ENCODE measurements at regions not wholly inside any gene's neighbourhood (a gene's known extent, or its start where the extent isn't known, plus 50 kb on each side); places are given as distances from the start of the nearest gene placed in this dataset.
"Not testable (repeated sequence)": the region's sequence is repeated elsewhere in the genome, so short reads cannot be mapped to it uniquely, and the experiment has no call there.

- Histone ChIP-seq H3K27ac (ENCODE audit: poor library complexity, severe bottlenecking) (no peak overlapping the region), H3K36me3 (ENCODE audit: low read depth) (no peaks in the 10 kb centered on the region), H3K4me3 (ENCODE audit: severe bottlenecking) (no peak overlapping the region), H3K27me3 (ENCODE audit: insufficient read depth, poor library complexity, severe bottlenecking) (no peaks in the 10 kb centered on the region), H3K4me1 (ENCODE audit: insufficient read depth, poor library complexity, severe bottlenecking) (no peaks in the 10 kb centered on the region), H3K9me3 (ENCODE audit: severe bottlenecking) (no peaks in the 10 kb centered on the region)
- peak; percentile 48 for DNase-seq (ENCODE audit: low spot score)
- ATAC-seq (ENCODE audit: low read depth), result no peak
- no peak for TF ChIP-seq CTCF (IDR thresholded peaks at IDR 0.05; ENCODE audit: poor library complexity, severe bottlenecking)
Measured at GRCh38 chr10:42992156-42992956, 84.5 kb upstream of the RET start.

GRCh38 chr10:42992957-42993390 lies 83.9 kb upstream of the RET start:
- Histone ChIP-seq H3K36me3 (ENCODE audit: low read depth) (no peaks in the 10 kb centered on the region), H3K27me3 (ENCODE audit: insufficient read depth, poor library complexity, severe bottlenecking) (no peaks in the 10 kb centered on the region), H3K9me3 (ENCODE audit: severe bottlenecking) (no peaks in the 10 kb centered on the region), H3K4me3 (ENCODE audit: severe bottlenecking) (no peak overlapping the region), H3K27ac (ENCODE audit: poor library complexity, severe bottlenecking) (no peak overlapping the region), H3K4me1 (ENCODE audit: insufficient read depth, poor library complexity, severe bottlenecking) (no peaks in the 10 kb centered on the region)
- no peak for TF ChIP-seq CTCF (IDR thresholded peaks at IDR 0.05; ENCODE audit: poor library complexity, severe bottlenecking)
- DNase-seq (ENCODE audit: low spot score) (no peak), ATAC-seq (ENCODE audit: low read depth) (no peak)

GRCh38 chr10:42994909-42995308 lies 82.0 kb upstream of the RET start:
- H3K36me3 ChIP-seq (ENCODE audit: low read depth); DNase-seq (ENCODE audit: low spot score); H3K4me1 ChIP-seq (ENCODE audit: insufficient read depth, poor library complexity, severe bottlenecking); H3K9me3 ChIP-seq (ENCODE audit: severe bottlenecking); ATAC-seq (ENCODE audit: low read depth); H3K27ac ChIP-seq (ENCODE audit: poor library complexity, severe bottlenecking); H3K4me3 ChIP-seq (ENCODE audit: severe bottlenecking); H3K27me3 ChIP-seq (ENCODE audit: insufficient read depth, poor library complexity, severe bottlenecking): not testable (repeated sequence)

- TF ChIP-seq CTCF (IDR thresholded peaks at IDR 0.05; ENCODE audit: poor library complexity, severe bottlenecking), result no peak
- H3K9me3 ChIP-seq (ENCODE audit: severe bottlenecking), result no peaks in the 10 kb centered on the region
- DNase-seq (ENCODE audit: low spot score), result no peak
- no peaks in the 10 kb centered on the region for H3K27me3 ChIP-seq (ENCODE audit: insufficient read depth, poor library complexity, severe bottlenecking)
- H3K27ac ChIP-seq (ENCODE audit: poor library complexity, severe bottlenecking), result no peak overlapping the region
- H3K36me3 ChIP-seq (ENCODE audit: low read depth), result no peaks in the 10 kb centered on the region
- no peaks in the 10 kb centered on the region for H3K4me1 ChIP-seq (ENCODE audit: insufficient read depth, poor library complexity, severe bottlenecking)
- H3K4me3 ChIP-seq (ENCODE audit: severe bottlenecking), result no peak overlapping the region
- ATAC-seq (ENCODE audit: low read depth), result no peak
Measured at GRCh38 chr10:42995537-42995936, 81.3 kb upstream of the RET start.

GRCh38 chr10:42996588-42996987 lies 80.3 kb upstream of the RET start:
- no peak for DNase-seq (ENCODE audit: low spot score)
- Histone ChIP-seq H3K4me1 (ENCODE audit: insufficient read depth, poor library complexity, severe bottlenecking) (no peaks in the 10 kb centered on the region), H3K9me3 (ENCODE audit: severe bottlenecking) (no peaks in the 10 kb centered on the region), H3K27me3 (ENCODE audit: insufficient read depth, poor library complexity, severe bottlenecking) (no peaks in the 10 kb centered on the region), H3K4me3 (ENCODE audit: severe bottlenecking) (no peak overlapping the region), H3K27ac (ENCODE audit: poor library complexity, severe bottlenecking) (no peak overlapping the region), H3K36me3 (ENCODE audit: low read depth) (no peaks in the 10 kb centered on the region)
- TF ChIP-seq CTCF (IDR thresholded peaks at IDR 0.05; ENCODE audit: poor library complexity, severe bottlenecking), result no peak
- no peak for ATAC-seq (ENCODE audit: low read depth)

Data from RWPE2 (cell line).